ENCODE measurements at regions not wholly inside any gene's neighbourhood (a gene's known extent, or its start where the extent isn't known, plus 50 kb on each side); places are given as distances from the start of the nearest gene placed in this dataset.

GRCh38 chr7:29723599-29723998 is 82.7 kb upstream of the WIPF3 start:
- TF ChIP-seq POLR2AphosphoS5 (IDR thresholded peaks at IDR 0.05) (no peak), POLR2A (IDR thresholded peaks at IDR 0.05) (no peak)

Data from gastroesophageal sphincter (tissue), 2 donors.